Neural cell (in vitro differentiated cells): ENCODE measurements at regions not wholly inside any gene's neighbourhood (a gene's known extent, or its start where the extent isn't known, plus 50 kb on each side); places are given as distances from the start of the nearest gene placed in this dataset.

Source experiments
- H2AFZ ChIP-seq: fragments of 200-600, 300-800 bp; sonication (generic), shearing (Covaris generic); 2 replicates; pipeline ENCODE4 v1.6.0; 2014; ENCODE audit warnings: low read depth, mild to moderate bottlenecking, antibody characterized with exemption, low read length, moderate library complexity
- H3F3A ChIP-seq: fragments of 200-600 bp; shearing (Covaris generic); 2 replicates; pipeline ENCODE4 v1.6.1; 2016; ENCODE audit warnings: mild to moderate bottlenecking, moderate library complexity, mixed read lengths, antibody characterized with exemption, low read length; ENCODE audit not compliant: insufficient read depth, poor library complexity, severe bottlenecking
- H3K27ac ChIP-seq: fragments of 200-600, 300-800 bp; sonication (generic), shearing (Covaris generic); 2 replicates; pipeline ENCODE4 v1.5.1; 2014; ENCODE audit warnings: mild to moderate bottlenecking, low read length, moderate library complexity
- H3K27me3 ChIP-seq: fragments of 300-800, 200-600 bp; sonication (generic), shearing (Covaris generic); 2 replicates; pipeline ENCODE4 v1.6.0; 2014; ENCODE audit warnings: mild to moderate bottlenecking, low read depth, low read length, moderate library complexity; ENCODE audit not compliant: insufficient read depth
- H3K36me3 ChIP-seq: fragments of 300-800, 200-600 bp; sonication (generic), shearing (Covaris generic); 2 replicates; pipeline ENCODE4 v1.5.1; 2014; ENCODE audit warnings: mild to moderate bottlenecking, antibody characterized with exemption, low read length, moderate library complexity; ENCODE audit not compliant: insufficient read depth
- H3K4me2 ChIP-seq: fragments of 300-800, 200-600 bp; sonication (generic), shearing (Covaris generic); 2 replicates; pipeline ENCODE4 v1.6.0; 2014; ENCODE audit warnings: mild to moderate bottlenecking, low read length
- H3K4me3 ChIP-seq: fragments of 300-800, 200-600 bp; sonication (generic), shearing (Covaris generic); 2 replicates; pipeline ENCODE4 v1.5.1; 2014; ENCODE audit warnings: mild to moderate bottlenecking, low read length, moderate library complexity
- H3K79me2 ChIP-seq: fragments of 200-600 bp; shearing (Covaris generic); replicated peaks from 2 replicates; pipeline ENCODE4 v1.6.0; 2014; ENCODE audit warnings: mild to moderate bottlenecking, low read length, moderate library complexity; ENCODE audit not compliant: insufficient read depth
- H3K9ac ChIP-seq: fragments of 300-800, 200-600 bp; sonication (generic), shearing (Covaris generic); 2 replicates; pipeline ENCODE4 v1.6.1; 2016; ENCODE audit warnings: mild to moderate bottlenecking, low read length, mixed read lengths
- H3K9me2 ChIP-seq: fragments of 200-600 bp; shearing (Covaris generic); 2 replicates; pipeline ENCODE4 v1.6.1; 2016; ENCODE audit warnings: mild to moderate bottlenecking, low read length, mixed read lengths; ENCODE audit not compliant: insufficient read depth
- H3K9me3 ChIP-seq: fragments of 200-600, 300-800 bp; sonication (generic), shearing (Covaris generic); 2 replicates; pipeline ENCODE4 v1.6.1; 2016; ENCODE audit warnings: mild to moderate bottlenecking, mixed run types, low read length, moderate library complexity, mixed read lengths
- H4K20me1 ChIP-seq: fragments of 200-600 bp; shearing (Covaris generic); 2 replicates; pipeline ENCODE4 v1.6.1; 2016; ENCODE audit warnings: mild to moderate bottlenecking, mixed run types; ENCODE audit not compliant: insufficient read depth
- CTCF ChIP-seq: fragments of 450-650 bp; IDR thresholded peaks from 2 replicates; pipeline ENCODE4 v1.5.1; 2014; ENCODE audit warnings: antibody characterized with exemption, mild to moderate bottlenecking, moderate library complexity; ENCODE audit not compliant: poor library complexity, severe bottlenecking
- EP300 ChIP-seq: fragments of 450-650 bp; conservative IDR thresholded peaks from 2 replicates; pipeline ENCODE4 v1.6.1; 2014; ENCODE audit warnings: antibody characterized with exemption, mild to moderate bottlenecking, moderate library complexity; ENCODE audit not compliant: poor library complexity, severe bottlenecking
- EZH2 ChIP-seq: fragments of 200-600, 300-800 bp; shearing (Covaris generic), sonication (generic); IDR thresholded peaks from 2 replicates; pipeline ENCODE4 v1.6.1; 2014; ENCODE audit warnings: antibody characterized with exemption, low read length, borderline replicate concordance, mild to moderate bottlenecking; ENCODE audit not compliant: insufficient read depth, poor library complexity, severe bottlenecking
- MXI1 ChIP-seq: fragments of 450-650 bp; conservative IDR thresholded peaks from 2 replicates; pipeline ENCODE4 v1.6.1; 2014; ENCODE audit warnings: antibody characterized with exemption, mild to moderate bottlenecking; ENCODE audit not compliant: poor library complexity, severe bottlenecking
- POLR2AphosphoS5 ChIP-seq: IDR thresholded peaks from 2 replicates; pipeline ENCODE4 v1.6.1; 2012
- RAD21 ChIP-seq: fragments of 450-650 bp; conservative IDR thresholded peaks from 2 replicates; pipeline ENCODE4 v1.6.1; 2014; ENCODE audit warnings: antibody characterized with exemption, mild to moderate bottlenecking, moderate library complexity
- REST ChIP-seq: IDR thresholded peaks from 2 replicates; pipeline ENCODE4 v1.6.1; 2012; ENCODE audit warnings: borderline replicate concordance
- SMC3 ChIP-seq: fragments of 450-650 bp; conservative IDR thresholded peaks from 2 replicates; pipeline ENCODE4 v1.6.1; 2014; ENCODE audit warnings: antibody characterized with exemption, mild to moderate bottlenecking, moderate library complexity; ENCODE audit not compliant: poor library complexity
- TAF1 ChIP-seq: IDR thresholded peaks from 2 replicates; pipeline ENCODE4 v1.6.1; 2012; ENCODE audit warnings: low read depth

DNA sequence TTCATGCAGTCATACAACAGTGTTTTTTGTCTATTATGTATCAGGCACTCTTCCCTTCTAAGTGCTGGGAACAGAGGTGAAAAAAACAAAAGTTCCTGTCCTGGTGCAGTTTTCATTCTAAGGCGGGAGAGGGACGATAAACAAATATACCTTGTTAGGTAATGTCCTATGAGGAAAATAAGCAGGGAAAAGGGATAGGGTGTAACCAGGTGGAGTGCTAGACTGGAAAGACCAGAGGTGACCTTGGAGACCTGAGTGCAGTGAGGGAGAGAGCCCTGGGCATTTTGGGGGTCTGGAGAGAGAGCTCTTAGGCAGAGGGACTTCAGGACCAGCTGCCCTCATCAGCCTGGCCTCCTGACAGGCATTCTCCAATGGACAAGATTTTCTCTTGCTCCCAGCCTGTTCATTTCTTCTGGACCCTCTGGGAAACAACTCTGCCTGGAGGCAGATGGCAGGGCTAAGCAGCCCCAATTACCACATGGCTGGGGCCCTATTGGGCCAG is 97.2 kb upstream of the TJP1 start:
- Histone ChIP-seq H3K79me2 (no peaks in the 10 kb centered on the region), H4K20me1 (no peaks in the 10 kb centered on the region), H3K27ac (no peak overlapping the region), H3K9me2 (no peaks in the 10 kb centered on the region), H3K27me3 (no peaks in the 10 kb centered on the region), H2AFZ (no peak overlapping the region), H3K4me2 (no peak overlapping the region), H3K9ac (no peak overlapping the region), H3K36me3 (no peaks in the 10 kb centered on the region), H3K9me3 (no peaks in the 10 kb centered on the region), H3K4me3 (no peak overlapping the region), H3F3A (no peaks in the 10 kb centered on the region)
- TF ChIP-seq SMC3: no peak
- no peak for TF ChIP-seq RAD21
- TF ChIP-seq MXI1: no peak
- TF ChIP-seq TAF1: no peak
- no peak for TF ChIP-seq REST
- no peak for TF ChIP-seq EZH2
- no peak for TF ChIP-seq CTCF
- no peak for TF ChIP-seq EP300
- no peak for TF ChIP-seq POLR2AphosphoS5

DNA sequence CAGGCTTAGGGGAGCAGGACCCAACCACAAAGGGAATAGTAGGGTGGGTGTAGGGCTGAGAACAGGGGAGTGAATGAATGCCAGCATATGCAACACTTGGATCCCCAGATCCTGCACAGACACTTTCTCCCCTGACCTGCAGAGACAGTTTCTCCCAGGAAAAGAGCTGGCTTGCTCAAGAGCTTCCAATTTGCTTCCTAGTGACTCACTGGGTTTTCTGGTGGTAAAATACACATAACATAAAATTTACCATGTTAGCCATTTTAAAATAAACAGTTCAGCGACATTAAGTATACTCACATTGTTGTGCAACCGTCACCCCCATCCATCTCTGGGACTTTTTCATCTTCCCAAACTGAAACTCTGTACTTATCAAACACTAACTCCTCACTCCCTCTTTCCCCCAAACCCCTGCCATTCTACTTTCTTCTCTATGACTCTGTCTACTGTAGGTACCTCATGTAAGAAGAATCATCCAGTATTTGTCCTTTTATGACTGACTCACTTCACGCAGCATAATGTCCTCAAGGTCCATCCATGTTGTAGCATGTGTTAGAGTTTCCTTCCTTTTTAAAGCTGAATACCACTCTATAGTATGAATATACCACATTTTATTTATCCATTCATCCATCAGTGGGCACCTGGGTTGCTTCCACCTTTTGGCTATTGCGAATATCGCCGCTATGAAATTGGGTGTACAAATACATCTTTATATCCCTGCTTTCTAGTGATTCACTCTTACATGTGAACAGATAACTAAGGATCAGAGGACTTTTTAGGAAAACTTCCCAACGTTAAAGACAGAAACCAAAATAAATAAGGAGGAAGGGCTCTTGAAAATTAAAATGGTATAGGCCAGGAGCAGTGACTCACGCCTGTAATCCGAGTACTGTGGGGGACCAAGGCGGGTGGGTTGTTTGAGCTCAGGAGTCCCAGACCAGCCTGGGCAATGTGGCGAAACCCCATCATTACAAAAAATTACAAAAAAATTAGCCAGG is 95.6 kb upstream of the TJP1 start:
- Histone ChIP-seq H3K4me2 (no peak overlapping the region), H3K27ac (no peak overlapping the region), H3K9me2 (no peaks in the 10 kb centered on the region), H4K20me1 (no peaks in the 10 kb centered on the region), H3K79me2 (no peaks in the 10 kb centered on the region), H3K36me3 (no peaks in the 10 kb centered on the region), H3K4me3 (no peak overlapping the region), H3K9me3 (no peaks in the 10 kb centered on the region), H3K9ac (no peak overlapping the region), H3K27me3 (no peaks in the 10 kb centered on the region), H3F3A (no peaks in the 10 kb centered on the region), H2AFZ (no peak overlapping the region)
- TF ChIP-seq MXI1 (no peak), TAF1 (no peak), CTCF (no peak), SMC3 (no peak), REST (no peak), EP300 (no peak), POLR2AphosphoS5 (no peak), RAD21 (no peak), EZH2 (no peak)
